Vagina (tissue), 2 donors: ENCODE measurements at regions not wholly inside any gene's neighbourhood (a gene's known extent, or its start where the extent isn't known, plus 50 kb on each side); places are given as distances from the start of the nearest gene placed in this dataset.

ENCODE experiments used
- POLR2A ChIP-seq, 2 donors: fragments of 450-650 bp; IDR thresholded peaks; one replicate each; pipeline ENCODE4 v1.6.1; 2017; ENCODE audit warnings: antibody characterized with exemption in 2 of 2, mild to moderate bottlenecking in 2 of 2, moderate library complexity in 2 of 2
- POLR2AphosphoS5 ChIP-seq, 2 donors: sonication (generic); formaldehyde crosslinking; IDR thresholded peaks; one replicate each; pipeline ENCODE4 v1.9.0; 2017; ENCODE audit warnings: antibody characterized with exemption in 2 of 2, mild to moderate bottlenecking in 2 of 2, low read depth in 1 of 2; ENCODE audit not compliant: insufficient read depth in 1 of 2
- TF ChIP-seq, protein P1 (sequence below), 3 experiments: fragments of 450-650 bp in 2 of 3; fragments of 200-600 bp in 1 of 3; sonication (generic) in 1 of 3; IDR thresholded peaks; one replicate each; pipeline ENCODE4 v1.5.1; 2017 to 2019; ENCODE audit warnings: antibody characterized with exemption in 3 of 3, mild to moderate bottlenecking in 2 of 3, moderate library complexity in 2 of 3

DNA sequence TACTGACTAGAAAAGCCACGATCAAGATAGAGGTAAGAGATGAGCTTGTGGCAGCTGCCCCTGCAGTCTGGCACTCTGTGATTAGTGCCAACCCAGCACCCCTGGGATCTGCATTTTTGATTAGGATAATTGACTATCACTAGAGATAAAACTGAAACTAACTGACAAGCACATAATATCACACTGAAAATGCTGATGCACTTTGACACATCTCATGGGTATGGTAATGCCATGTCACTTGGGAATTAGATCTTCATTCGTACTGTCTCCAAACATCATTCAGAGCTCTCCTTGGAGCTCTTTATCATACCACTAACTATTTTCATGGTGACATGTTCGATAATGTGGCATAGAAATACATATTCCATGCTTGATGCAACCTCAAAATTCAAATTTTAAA, 612.9 kb upstream of the BTBD3 start:
- no peak for TF ChIP-seq POLR2AphosphoS5 (IDR thresholded peaks at IDR 0.05; ENCODE audit: insufficient read depth in 1 of 2, low read depth in 1 of 2)
- TF ChIP-seq, protein P1, sequence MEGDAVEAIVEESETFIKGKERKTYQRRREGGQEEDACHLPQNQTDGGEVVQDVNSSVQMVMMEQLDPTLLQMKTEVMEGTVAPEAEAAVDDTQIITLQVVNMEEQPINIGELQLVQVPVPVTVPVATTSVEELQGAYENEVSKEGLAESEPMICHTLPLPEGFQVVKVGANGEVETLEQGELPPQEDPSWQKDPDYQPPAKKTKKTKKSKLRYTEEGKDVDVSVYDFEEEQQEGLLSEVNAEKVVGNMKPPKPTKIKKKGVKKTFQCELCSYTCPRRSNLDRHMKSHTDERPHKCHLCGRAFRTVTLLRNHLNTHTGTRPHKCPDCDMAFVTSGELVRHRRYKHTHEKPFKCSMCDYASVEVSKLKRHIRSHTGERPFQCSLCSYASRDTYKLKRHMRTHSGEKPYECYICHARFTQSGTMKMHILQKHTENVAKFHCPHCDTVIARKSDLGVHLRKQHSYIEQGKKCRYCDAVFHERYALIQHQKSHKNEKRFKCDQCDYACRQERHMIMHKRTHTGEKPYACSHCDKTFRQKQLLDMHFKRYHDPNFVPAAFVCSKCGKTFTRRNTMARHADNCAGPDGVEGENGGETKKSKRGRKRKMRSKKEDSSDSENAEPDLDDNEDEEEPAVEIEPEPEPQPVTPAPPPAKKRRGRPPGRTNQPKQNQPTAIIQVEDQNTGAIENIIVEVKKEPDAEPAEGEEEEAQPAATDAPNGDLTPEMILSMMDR (IDR thresholded peaks at IDR 0.05): no peak
- no peak for TF ChIP-seq POLR2A (IDR thresholded peaks at IDR 0.05)
